SW480 (cell line): ENCODE measurements at regions not wholly inside any gene's neighbourhood (a gene's known extent, or its start where the extent isn't known, plus 50 kb on each side); places are given as distances from the start of the nearest gene placed in this dataset.
"Not testable (repeated sequence)": the region's sequence is repeated elsewhere in the genome, so short reads cannot be mapped to it uniquely, and the experiment has no call there.

Experiments
- DNase-seq: peaks from one replicate; pipeline ENCODE4 v3.0.0-alpha.2; 2016; ENCODE audit warnings: low spot score

- DNase-seq: not testable (repeated sequence)
Observed at GRCh38 chr1:221530159-221530558, 211.7 kb downstream of the DUSP10 start.

- no peak for DNase-seq
Observed at GRCh38 chr1:221530791-221531190, 211.1 kb downstream of the DUSP10 start.

- no peak for DNase-seq
Observed at GRCh38 chr1:221532071-221532773, 209.7 kb downstream of the DUSP10 start.

GRCh38 chr1:221541296-221541695 lies 200.6 kb downstream of the DUSP10 start:
- no peak for DNase-seq

GRCh38 chr1:221543529-221544120 lies 198.3 kb downstream of the DUSP10 start:
- DNase-seq: no peak

- no peak for DNase-seq
Observed at GRCh38 chr1:221548942-221549341, 192.9 kb downstream of the DUSP10 start.

- no peak for DNase-seq
Observed at GRCh38 chr1:221549815-221550214, 192.1 kb downstream of the DUSP10 start.

- not testable (repeated sequence) for DNase-seq
Observed at GRCh38 chr1:221552792-221553191, 189.1 kb downstream of the DUSP10 start.

- DNase-seq: no peak
Observed at GRCh38 chr1:221555689-221556433, 186.0 kb downstream of the DUSP10 start.

GRCh38 chr1:221556435-221556834 lies 185.5 kb downstream of the DUSP10 start:
- no peak for DNase-seq

GRCh38 chr1:221557013-221557412 lies 184.9 kb downstream of the DUSP10 start:
- no peak for DNase-seq

GRCh38 chr1:221558396-221558795 lies 183.5 kb downstream of the DUSP10 start:
- DNase-seq: no peak

GRCh38 chr1:221559911-221560310 lies 182.0 kb downstream of the DUSP10 start:
- no peak for DNase-seq

GRCh38 chr1:221562542-221563475 lies 179.1 kb downstream of the DUSP10 start:
- DNase-seq: no peak

GRCh38 chr1:221563476-221563921 lies 178.4 kb downstream of the DUSP10 start:
- no peak for DNase-seq

- DNase-seq: no peak
Observed at GRCh38 chr1:221564891-221565290, 177.0 kb downstream of the DUSP10 start.

GRCh38 chr1:221565711-221566110 lies 176.2 kb downstream of the DUSP10 start:
- DNase-seq: no peak

GRCh38 chr1:221567859-221568507 lies 173.9 kb downstream of the DUSP10 start:
- DNase-seq: peak; percentile 14

GRCh38 chr1:221573756-221574155 lies 168.1 kb downstream of the DUSP10 start:
- DNase-seq: no peak

- no peak for DNase-seq
Observed at GRCh38 chr1:221574529-221574928, 167.4 kb downstream of the DUSP10 start.

- DNase-seq: no peak
Observed at GRCh38 chr1:221575605-221576004, 166.3 kb downstream of the DUSP10 start.
